ENCODE measurements at regions not wholly inside any gene's neighbourhood (a gene's known extent, or its start where the extent isn't known, plus 50 kb on each side); places are given as distances from the start of the nearest gene placed in this dataset.

- TF ChIP-seq CTCF (IDR thresholded peaks at IDR 0.05) (no peak), EZH2 (IDR thresholded peaks at IDR 0.05; ENCODE audit: borderline replicate concordance, insufficient read depth, low read depth, low read length, poor library complexity, severe bottlenecking) (no peak)
Observed at GRCh38 chr17:70848785-70849184, 679.5 kb downstream of the KCNJ2 start.

All from B cell (primary cell).